HepG2 (cell line): ENCODE measurements at regions not wholly inside any gene's neighbourhood (a gene's known extent, or its start where the extent isn't known, plus 50 kb on each side); places are given as distances from the start of the nearest gene placed in this dataset.

Experiments
- ATAC-seq: fragments of 200-7000 bp; cut with Tn5 transposase; 3 replicates; pipeline ENCODE4 v1.9.1; 2020; ENCODE audit warnings: mild to moderate bottlenecking, moderate library complexity
- BruUV-seq: library from RNA; stranded (reverse); fragments of 400-500 nt; replicated peaks from 2 replicates; lab custom pipeline; 2021; lab: Mats Ljungman, UMichigan
- CTCF ChIA-PET: fragments of 300-600 bp; formaldehyde crosslinking; extraction: SDS; loops from one replicate; lab custom pipeline; 2021; ENCODE audit warnings: low total read pairs, inconsistent platforms, low intra/inter-chr PET ratio; lab: Yijun Ruan, JAX
- POLR2A ChIA-PET: fragments of 350-600 bp; sonication (Branson Sonifier 250); formaldehyde crosslinking; loops from one replicate; lab custom pipeline; 2020; ENCODE audit warnings: antibody characterized with exemption, inconsistent platforms; lab: Yijun Ruan, JAX
- DNase-seq: peaks from one replicate; pipeline ENCODE4 v3.0.0-alpha.2; 2015; ENCODE audit warnings: low spot score
- FAIRE-seq: peaks from 3 replicates; lab custom pipeline; 2011; peaks lifted over from hg19 to GRCh38; lab: Jason Lieb, UNC
- H2AFZ ChIP-seq: one replicate; pipeline ENCODE4 v1.6.1; 2011; ENCODE audit warnings: low read length, inconsistent platforms
- H3K27ac ChIP-seq: fragments of 300-600 bp; 3 replicates; pipeline ENCODE4 v1.8.0; 2011; ENCODE audit warnings: mixed run types, mild to moderate bottlenecking, mixed read lengths, low read length, inconsistent platforms; ENCODE audit not compliant: insufficient read depth; ENCODE audit errors: extremely low read length
- H3K27me3 ChIP-seq, 2 experiments: fragments of 200-600 bp in 1 of 2; 2 replicates in 1 of 2; 3 replicates in 1 of 2; pipeline versions ENCODE4 v1.6.0 to v1.8.0; 2011; ENCODE audit warnings: low read length in 2 of 2, mild to moderate bottlenecking in 2 of 2, moderate library complexity in 2 of 2, inconsistent platforms in 1 of 2; ENCODE audit not compliant: insufficient read depth in 2 of 2, control insufficient read depth in 1 of 2
- H3K36me3 ChIP-seq, 2 experiments: fragments of 200-600 bp in 1 of 2; replicated peaks in 1 of 2; 2 replicates in 1 of 2; 3 replicates in 1 of 2; pipeline versions ENCODE4 v1.5.1 to v1.8.0; 2011; ENCODE audit warnings: low read length in 2 of 2, inconsistent platforms in 1 of 2; ENCODE audit not compliant: insufficient read depth in 2 of 2, control insufficient read depth in 1 of 2
- H3K4me1 ChIP-seq: 2 replicates; pipeline ENCODE4 v1.5.1; 2012; ENCODE audit warnings: low read length, inconsistent platforms; ENCODE audit not compliant: insufficient read depth
- H3K4me2 ChIP-seq: 2 replicates; pipeline ENCODE4 v1.6.0; 2011; ENCODE audit warnings: low read depth, low read length, inconsistent platforms
- H3K4me3 ChIP-seq, 3 experiments: fragments of 200-600 bp in 1 of 3; sonication (generic), shearing (Covaris generic) in 1 of 3; replicated peaks in 1 of 3; 2 replicates each; pipeline ENCODE4 v1.5.1; 2011 to 2016; ENCODE audit warnings: low read length in 3 of 3, inconsistent platforms in 2 of 3, low read depth in 2 of 3, mild to moderate bottlenecking in 2 of 3, control low read depth in 1 of 3, mixed read lengths in 1 of 3; ENCODE audit not compliant: insufficient read depth in 1 of 3
- H3K79me2 ChIP-seq: one replicate; pipeline ENCODE4 v1.6.1; 2011; ENCODE audit warnings: low read length, inconsistent platforms; ENCODE audit not compliant: insufficient read depth
- H3K9ac ChIP-seq: 2 replicates; pipeline ENCODE4 v1.6.0; 2011; ENCODE audit warnings: mild to moderate bottlenecking, low read depth, low read length, inconsistent platforms; ENCODE audit not compliant: insufficient read depth
- H3K9me3 ChIP-seq: 2 replicates; pipeline ENCODE4 v1.5.1; 2012; ENCODE audit warnings: mild to moderate bottlenecking, low read length
- H4K20me1 ChIP-seq: 2 replicates; pipeline ENCODE4 v1.6.0; 2011; ENCODE audit warnings: inconsistent platforms, mild to moderate bottlenecking, low read length, moderate library complexity; ENCODE audit not compliant: insufficient read depth
- CC2D1A ChIP-seq: sonication (generic); formaldehyde crosslinking; IDR thresholded peaks from 2 replicates; pipeline ENCODE4 v1.8.1; 2023; ENCODE audit warnings: mild to moderate bottlenecking, missing genetic modification reagents
- CHD2 ChIP-seq: IDR thresholded peaks from 2 replicates; pipeline ENCODE4 v1.6.1; 2011; ENCODE audit warnings: low read depth, low read length, improper control_type of control experiment
- ZNF143 ChIP-seq: sonication (generic); formaldehyde crosslinking; IDR thresholded peaks from 2 replicates; pipeline ENCODE4 v1.4.0; 2020; ENCODE audit warnings: missing genetic modification reagents
- ZNF20 ChIP-seq: sonication (generic); formaldehyde crosslinking; IDR thresholded peaks from 2 replicates; pipeline ENCODE4 v1.4.0; 2020; ENCODE audit warnings: mild to moderate bottlenecking, moderate library complexity, missing genetic modification reagents
- ZNF30 ChIP-seq: sonication (generic); formaldehyde crosslinking; IDR thresholded peaks from 2 replicates; pipeline ENCODE4 v1.5.0; 2020; ENCODE audit warnings: mild to moderate bottlenecking, missing genetic modification reagents
- ZNF451 ChIP-seq: sonication (generic); formaldehyde crosslinking; IDR thresholded peaks from 2 replicates; pipeline ENCODE4 v1.5.0; 2020; ENCODE audit warnings: mild to moderate bottlenecking, missing genetic modification reagents
- WGBS: methylation state at CpG from one replicate; pipeline ENCODE4 v1.1.6; 2017; ENCODE audit warnings: low lambda C conversion rate; 5-methylcytosine and 5-hydroxymethylcytosine counted together
- in situ Hi-C: cut with HindIII; loops from 2 replicates; pipeline ENCODE4 v1.10.0; 2017; ENCODE audit warnings: low pct_unique_long_range_greater_than_20kb; ENCODE audit not compliant: extremely low pct_ligation_motif_present
- intact Hi-C: fragments of 100-400 bp; cut with micrococcal nuclease; formaldehyde crosslinking; loops from one replicate; pipeline ENCODE4 v1.10.0; 2022; ENCODE audit not compliant: unreplicated experiment
- TF ChIP-seq, protein P1 (sequence below): IDR thresholded peaks from 2 replicates; pipeline ENCODE4 v1.6.1; 2016; ENCODE audit warnings: low read depth, borderline replicate concordance

DNA sequence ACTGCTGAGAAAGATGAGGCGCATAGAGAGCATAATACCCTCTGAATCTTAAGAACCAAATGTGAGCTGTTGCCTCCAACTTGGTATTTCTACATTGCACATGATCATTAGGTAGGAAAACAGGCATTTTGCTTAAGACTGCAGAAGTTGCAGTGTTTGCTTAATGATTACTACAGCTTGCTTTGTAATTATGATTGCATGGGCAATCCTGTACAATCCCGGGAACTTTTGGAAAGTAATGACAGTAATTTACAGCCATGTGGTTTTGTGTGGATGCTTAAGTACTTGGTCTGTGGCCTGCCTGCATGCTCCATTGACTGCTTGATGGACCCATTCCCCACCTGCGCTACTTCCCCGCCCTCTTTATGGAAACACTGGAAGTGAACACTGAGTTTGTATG, 301.1 kb downstream of the DIPK2A start:
- ChIA-PET CTCF (no interaction called here), POLR2A (no interaction called here)
- ATAC-seq, result no peak
- WGBS, result 22% methylated on average over 4 of the region's 4 CpGs
- no peak for TF ChIP-seq ZNF20
- intact Hi-C loops, result no loop called here
- Histone ChIP-seq H3K9me3 (no peaks in the 10 kb centered on the region), H3K27me3 (no peaks in the 10 kb centered on the region), H2AFZ (no peak overlapping the region), H4K20me1 (no peaks in the 10 kb centered on the region), H3K9ac (no peak overlapping the region), H3K27ac (no peak overlapping the region), H3K4me3 (no peak overlapping the region), H3K4me2 (no peak overlapping the region), H3K79me2 (no peaks in the 10 kb centered on the region), H3K4me1 (no peaks in the 10 kb centered on the region), H3K36me3 (no peaks in the 10 kb centered on the region)
- in situ Hi-C loops, result no loop called here
- FAIRE-seq, result no peak
- BruUV-seq, result no TSS peak
- no peak for DNase-seq

DNA sequence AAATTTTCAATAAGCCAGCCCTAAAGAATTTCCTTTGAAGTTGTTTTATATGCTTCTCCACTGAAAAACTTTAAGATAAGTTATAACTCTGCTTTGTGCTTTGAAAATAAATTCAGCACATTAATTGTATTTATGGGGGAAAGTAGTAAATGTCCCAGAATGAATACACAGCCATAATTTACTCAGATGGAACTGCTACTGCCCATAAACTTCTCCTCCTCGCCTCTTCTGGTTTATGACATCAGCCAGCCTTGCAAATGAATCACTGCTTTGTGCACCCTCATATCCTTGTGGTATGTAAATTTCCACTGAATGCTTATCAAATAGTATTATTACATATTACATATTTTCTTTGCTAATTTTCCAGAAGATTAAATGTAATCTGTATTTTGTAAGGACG, 302.0 kb downstream of the DIPK2A start:
- in situ Hi-C loops, result no loop called here
- CTCF ChIA-PET, result no interaction called here
- POLR2A ChIA-PET, result no interaction called here

More for the DNA sequence above, 302.0 kb downstream of the DIPK2A start:
- FAIRE-seq (no peak), ATAC-seq (no peak), DNase-seq (no peak)
- Histone ChIP-seq H3K4me1 (no peaks in the 10 kb centered on the region), H3K27ac (no peak overlapping the region), H3K9ac (no peak overlapping the region), H3K4me3 (no peak overlapping the region), H2AFZ (no peak overlapping the region), H3K79me2 (no peaks in the 10 kb centered on the region), H4K20me1 (no peaks in the 10 kb centered on the region), H3K36me3 (no peaks in the 10 kb centered on the region), H3K27me3 (no peaks in the 10 kb centered on the region), H3K9me3 (no peaks in the 10 kb centered on the region), H3K4me2 (no peak overlapping the region)
- intact Hi-C loops, result no loop called here
- WGBS, result 6% methylated on average over 2 of the region's 2 CpGs
- TF ChIP-seq CHD2 (no peak), ZNF30 (CRISPR knock-in tag) (no peak), ZNF451 (CRISPR knock-in tag) (no peak), ZNF143 (CRISPR knock-in tag) (no peak), CC2D1A (no peak)
- TF ChIP-seq, protein P1, sequence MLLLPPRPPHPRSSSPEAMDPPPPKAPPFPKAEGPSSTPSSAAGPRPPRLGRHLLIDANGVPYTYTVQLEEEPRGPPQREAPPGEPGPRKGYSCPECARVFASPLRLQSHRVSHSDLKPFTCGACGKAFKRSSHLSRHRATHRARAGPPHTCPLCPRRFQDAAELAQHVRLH, result no peak
- BruUV-seq, result no TSS peak
